ENCODE measurements at regions not wholly inside any gene's neighbourhood (a gene's known extent, or its start where the extent isn't known, plus 50 kb on each side); places are given as distances from the start of the nearest gene placed in this dataset.

- TF ChIP-seq, protein P1, sequence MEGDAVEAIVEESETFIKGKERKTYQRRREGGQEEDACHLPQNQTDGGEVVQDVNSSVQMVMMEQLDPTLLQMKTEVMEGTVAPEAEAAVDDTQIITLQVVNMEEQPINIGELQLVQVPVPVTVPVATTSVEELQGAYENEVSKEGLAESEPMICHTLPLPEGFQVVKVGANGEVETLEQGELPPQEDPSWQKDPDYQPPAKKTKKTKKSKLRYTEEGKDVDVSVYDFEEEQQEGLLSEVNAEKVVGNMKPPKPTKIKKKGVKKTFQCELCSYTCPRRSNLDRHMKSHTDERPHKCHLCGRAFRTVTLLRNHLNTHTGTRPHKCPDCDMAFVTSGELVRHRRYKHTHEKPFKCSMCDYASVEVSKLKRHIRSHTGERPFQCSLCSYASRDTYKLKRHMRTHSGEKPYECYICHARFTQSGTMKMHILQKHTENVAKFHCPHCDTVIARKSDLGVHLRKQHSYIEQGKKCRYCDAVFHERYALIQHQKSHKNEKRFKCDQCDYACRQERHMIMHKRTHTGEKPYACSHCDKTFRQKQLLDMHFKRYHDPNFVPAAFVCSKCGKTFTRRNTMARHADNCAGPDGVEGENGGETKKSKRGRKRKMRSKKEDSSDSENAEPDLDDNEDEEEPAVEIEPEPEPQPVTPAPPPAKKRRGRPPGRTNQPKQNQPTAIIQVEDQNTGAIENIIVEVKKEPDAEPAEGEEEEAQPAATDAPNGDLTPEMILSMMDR (IDR thresholded peaks at IDR 0.05) = no peak
- no peak for TF ChIP-seq POLR2A (IDR thresholded peaks at IDR 0.05; ENCODE audit: low read depth)
Observed at GRCh38 chr1:38628241-38628640, 231.3 kb downstream of the RRAGC start.
